Fibroblast of pulmonary artery (primary cell): ENCODE measurements at regions not wholly inside any gene's neighbourhood (a gene's known extent, or its start where the extent isn't known, plus 50 kb on each side); places are given as distances from the start of the nearest gene placed in this dataset.

ENCODE experiments used
- DNase-seq: peaks from one replicate; pipeline ENCODE4 v3.0.0-alpha.2; 2010; ENCODE audit warnings: low read depth
- H3K4me3 ChIP-seq: replicated peaks from 2 replicates; pipeline ENCODE4 v1.5.1; 2011; ENCODE audit warnings: low read depth, mild to moderate bottlenecking, control low read depth, low read length, moderate library complexity
- CTCF ChIP-seq: IDR thresholded peaks from 2 replicates; pipeline ENCODE4 v1.5.1; 2011; ENCODE audit warnings: mild to moderate bottlenecking, control low read depth, low read length, inconsistent platforms; ENCODE audit errors: missing control alignments

GRCh38 chr6:33931799-33932198 lies 128.0 kb upstream of the MLN start:
- TF ChIP-seq CTCF, result no peak
- no peak overlapping the region for H3K4me3 ChIP-seq
- DNase-seq, result no peak

GRCh38 chr6:33929575-33930288 lies 125.9 kb upstream of the MLN start:
- no peak overlapping the region for H3K4me3 ChIP-seq
- no peak for DNase-seq
- no peak for TF ChIP-seq CTCF

GRCh38 chr6:33927616-33928015 lies 123.8 kb upstream of the MLN start:
- H3K4me3 ChIP-seq, result no peak overlapping the region
- DNase-seq, result no peak
- no peak for TF ChIP-seq CTCF

GRCh38 chr6:33927112-33927511 lies 123.3 kb upstream of the MLN start:
- no peak for TF ChIP-seq CTCF
- DNase-seq, result no peak
- H3K4me3 ChIP-seq, result no peak overlapping the region

- H3K4me3 ChIP-seq, result no peak overlapping the region
- no peak for DNase-seq
- no peak for TF ChIP-seq CTCF
These were observed 122.6 kb upstream of the MLN start for GRCh38 chr6:33926451-33926850.

- TF ChIP-seq CTCF, result no peak
- no peak for DNase-seq
- H3K4me3 ChIP-seq, result no peak overlapping the region
These were observed 122.1 kb upstream of the MLN start for GRCh38 chr6:33925936-33926335.

GRCh38 chr6:33925210-33925609 lies 121.4 kb upstream of the MLN start:
- H3K4me3 ChIP-seq, result no peak overlapping the region
- no peak for DNase-seq
- TF ChIP-seq CTCF, result no peak
